Prostate gland (tissue), 2 donors: ENCODE measurements at regions not wholly inside any gene's neighbourhood (a gene's known extent, or its start where the extent isn't known, plus 50 kb on each side); places are given as distances from the start of the nearest gene placed in this dataset.
"Not testable (repeated sequence)": the region's sequence is repeated elsewhere in the genome, so short reads cannot be mapped to it uniquely, and the experiment has no call there.

Experiments
- DNase-seq: peaks from one replicate; pipeline ENCODE4 v3.0.0-alpha.2; 2019; ENCODE audit warnings: low spot score
- H3K27ac ChIP-seq, 2 donors: fragments of 200-600 bp; sonication (generic); 2 replicates each; pipeline ENCODE4 v1.5.1; 2017 to 2019
- H3K27me3 ChIP-seq: fragments of 200-600 bp; sonication (generic); replicated peaks from 2 replicates; pipeline ENCODE4 v1.5.1; 2019; ENCODE audit not compliant: insufficient read depth
- H3K36me3 ChIP-seq, 2 donors: fragments of 200-600 bp; sonication (generic); 1 replicate in 1 of 2; 2 replicates in 1 of 2; pipeline versions ENCODE4 v1.5.1 to v1.8.1; 2017 to 2019
- H3K4me1 ChIP-seq: fragments of 200-600 bp; sonication (generic); replicated peaks from 2 replicates; pipeline ENCODE4 v1.5.1; 2019
- H3K4me3 ChIP-seq, 2 donors: fragments of 200-600 bp; sonication (generic); 2 replicates each; pipeline ENCODE4 v1.5.1; 2017 to 2019
- H3K9me3 ChIP-seq: fragments of 200-600 bp; sonication (generic); 2 replicates; pipeline ENCODE4 v1.5.1; 2017
- CTCF ChIP-seq, 4 experiments: fragments of 200-600 bp in 2 of 4; fragments of 450-650 bp in 2 of 4; sonication (generic) in 2 of 4; IDR thresholded peaks; 1 replicate in 3 of 4; 2 replicates in 1 of 4; pipeline ENCODE4 v1.5.1; 2016 to 2019; ENCODE audit warnings: antibody characterized with exemption in 4 of 4, mild to moderate bottlenecking in 2 of 4, moderate library complexity in 2 of 4
- POLR2A ChIP-seq: fragments of 450-650 bp; IDR thresholded peaks from one replicate; pipeline ENCODE4 v1.6.1; 2016; ENCODE audit warnings: antibody characterized with exemption, mild to moderate bottlenecking
- POLR2AphosphoS5 ChIP-seq: sonication (generic); formaldehyde crosslinking; IDR thresholded peaks from one replicate; pipeline ENCODE4 v1.6.1; 2017; ENCODE audit warnings: antibody characterized with exemption
- WGBS: methylation state at CpG from one replicate; pipeline ENCODE4 v1.1.5; 2018; 5-methylcytosine and 5-hydroxymethylcytosine counted together
- intact Hi-C: fragments of 100-400 bp; cut with DNase I; formaldehyde crosslinking; loops from one replicate; pipeline ENCODE4 v1.14.2; 2022

GRCh38 chr21:9772348-9772672, 749.1 kb upstream of the TPTE start:
- H3K36me3 ChIP-seq: no peaks in the 10 kb centered on the region
- H3K4me1 ChIP-seq: no peaks in the 10 kb centered on the region
- no peaks in the 10 kb centered on the region for H3K9me3 ChIP-seq
- no peak overlapping the region for H3K4me3 ChIP-seq
- WGBS: 64% methylated on average over 6 of the region's 6 CpGs
- no peak overlapping the region for H3K27ac ChIP-seq
- no peak for TF ChIP-seq CTCF (IDR thresholded peaks at IDR 0.05)
- intact Hi-C loops: no loop called here
- no peak for DNase-seq
- H3K27me3 ChIP-seq: no peaks in the 10 kb centered on the region

GRCh38 chr21:9772877-9773420, 748.4 kb upstream of the TPTE start:
- H3K27me3 ChIP-seq, H3K4me3 ChIP-seq, DNase-seq, H3K4me1 ChIP-seq, H3K27ac ChIP-seq, intact Hi-C loops, H3K36me3 ChIP-seq, H3K9me3 ChIP-seq: not testable (repeated sequence)
- WGBS: 63% methylated on average over 8 of the region's 8 CpGs

DNA sequence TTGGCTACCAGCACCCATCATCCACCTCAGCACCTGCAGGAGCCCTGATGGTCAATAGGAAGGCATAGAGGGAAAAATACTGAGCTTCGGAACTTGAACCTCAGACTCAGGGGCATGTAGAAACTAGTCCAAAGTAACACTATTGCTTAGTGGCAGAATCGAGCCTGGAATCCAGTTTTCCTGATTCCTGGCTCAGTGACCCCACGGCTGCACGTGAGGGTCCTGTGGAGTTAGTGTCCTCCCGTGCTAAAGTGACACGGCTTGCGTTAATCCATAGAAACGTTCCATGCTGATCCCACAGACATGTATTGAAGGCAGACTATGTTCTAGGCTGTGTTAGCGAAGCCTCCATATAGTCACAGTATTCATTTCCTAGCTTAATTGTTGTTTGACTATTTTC, 747.0 kb upstream of the TPTE start:
- intact Hi-C loops: no loop called here
- Histone ChIP-seq H3K36me3 (no peaks in the 10 kb centered on the region), H3K9me3 (no peaks in the 10 kb centered on the region), H3K4me1 (no peaks in the 10 kb centered on the region), H3K4me3 (no peak overlapping the region), H3K27me3 (no peaks in the 10 kb centered on the region), H3K27ac (no peak overlapping the region)
- DNase-seq: no peak
- 66% methylated on average over 9 of the region's 9 CpGs for WGBS
- TF ChIP-seq POLR2A: no peak
- no peak for TF ChIP-seq POLR2AphosphoS5
- no peak for TF ChIP-seq CTCF (IDR thresholded peaks at IDR 0.05)

- H3K36me3 ChIP-seq, H3K27me3 ChIP-seq, intact Hi-C loops, DNase-seq, H3K9me3 ChIP-seq, H3K4me3 ChIP-seq, H3K4me1 ChIP-seq, H3K27ac ChIP-seq: not testable (repeated sequence)
- WGBS: 70% methylated on average over 10 of the region's 10 CpGs
Measured at GRCh38 chr21:9774901-9775593, 746.3 kb upstream of the TPTE start.

GRCh38 chr21:9775877-9776276, 745.5 kb upstream of the TPTE start:
- H3K9me3 ChIP-seq, H3K4me1 ChIP-seq, H3K4me3 ChIP-seq, H3K36me3 ChIP-seq, intact Hi-C loops, H3K27me3 ChIP-seq, H3K27ac ChIP-seq, DNase-seq: not testable (repeated sequence)
- 76% methylated on average over 8 of the region's 8 CpGs for WGBS

DNA sequence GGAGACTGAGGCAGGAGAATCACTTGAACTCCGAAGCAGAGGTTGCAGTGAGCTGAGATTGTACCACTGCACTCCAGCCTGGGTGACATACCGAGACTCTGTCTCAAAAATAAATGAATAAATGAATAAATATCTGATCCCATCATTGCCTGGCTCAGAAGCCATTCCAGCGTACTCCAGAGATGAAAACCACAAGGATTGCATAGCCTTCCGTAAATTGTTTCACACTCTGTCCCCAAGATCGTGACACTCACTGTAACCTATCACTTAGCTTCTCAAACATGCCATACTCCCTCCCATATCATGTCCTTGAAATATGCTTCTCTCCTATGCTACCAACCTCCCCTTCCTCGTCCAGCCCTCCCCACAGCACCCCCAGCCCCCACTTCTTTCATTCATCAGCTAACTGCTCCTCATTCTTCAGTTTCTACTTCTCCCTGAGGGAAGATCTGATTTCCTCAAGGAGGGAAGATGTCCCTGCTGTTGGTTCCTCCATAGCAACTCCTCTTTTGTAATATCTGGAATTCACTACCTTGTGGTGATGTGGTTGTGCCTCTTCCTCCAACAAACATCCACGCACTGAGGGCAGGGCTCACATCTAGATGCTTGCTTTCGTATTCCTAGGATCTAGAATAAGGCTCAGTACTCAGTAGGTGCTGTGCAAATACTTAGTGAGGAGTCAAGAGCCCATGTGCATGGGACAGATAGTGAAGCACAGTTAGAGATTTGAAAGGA, 744.9 kb upstream of the TPTE start:
- intact Hi-C loops: not testable (repeated sequence)

GRCh38 chr21:9778541-9778940, 742.8 kb upstream of the TPTE start:
- intact Hi-C loops, H3K4me1 ChIP-seq, H3K27me3 ChIP-seq, H3K4me3 ChIP-seq, H3K27ac ChIP-seq, H3K36me3 ChIP-seq, H3K9me3 ChIP-seq, DNase-seq: not testable (repeated sequence)
- WGBS: 74% methylated on average over 5 of the region's 5 CpGs

More for the DNA sequence above, 744.9 kb upstream of the TPTE start:
- not testable (repeated sequence) for H3K4me3 ChIP-seq, H3K27me3 ChIP-seq, DNase-seq, H3K4me1 ChIP-seq, H3K36me3 ChIP-seq, H3K27ac ChIP-seq, H3K9me3 ChIP-seq
- 59% methylated on average over 8 of the region's 8 CpGs for WGBS
